HepG2 (cell line): ENCODE measurements at regions not wholly inside any gene's neighbourhood (a gene's known extent, or its start where the extent isn't known, plus 50 kb on each side); places are given as distances from the start of the nearest gene placed in this dataset.

Experiments
- ATAC-seq: fragments of 200-7000 bp; cut with Tn5 transposase; 3 replicates; pipeline ENCODE4 v1.9.1; 2020; ENCODE audit warnings: mild to moderate bottlenecking, moderate library complexity
- BruUV-seq: library from RNA; stranded (reverse); fragments of 400-500 nt; replicated peaks from 2 replicates; lab custom pipeline; 2021; lab: Mats Ljungman, UMichigan
- CTCF ChIA-PET: fragments of 300-600 bp; formaldehyde crosslinking; extraction: SDS; loops from one replicate; lab custom pipeline; 2021; ENCODE audit warnings: low total read pairs, inconsistent platforms, low intra/inter-chr PET ratio; lab: Yijun Ruan, JAX
- POLR2A ChIA-PET: fragments of 350-600 bp; sonication (Branson Sonifier 250); formaldehyde crosslinking; loops from one replicate; lab custom pipeline; 2020; ENCODE audit warnings: antibody characterized with exemption, inconsistent platforms; lab: Yijun Ruan, JAX
- DNase-seq: peaks from one replicate; pipeline ENCODE4 v3.0.0-alpha.2; 2015; ENCODE audit warnings: low spot score
- FAIRE-seq: peaks from 3 replicates; lab custom pipeline; 2011; peaks lifted over from hg19 to GRCh38; lab: Jason Lieb, UNC
- H2AFZ ChIP-seq: one replicate; pipeline ENCODE4 v1.6.1; 2011; ENCODE audit warnings: low read length, inconsistent platforms
- H3K27ac ChIP-seq: fragments of 300-600 bp; 3 replicates; pipeline ENCODE4 v1.8.0; 2011; ENCODE audit warnings: mixed run types, mild to moderate bottlenecking, mixed read lengths, low read length, inconsistent platforms; ENCODE audit not compliant: insufficient read depth; ENCODE audit errors: extremely low read length
- H3K27me3 ChIP-seq, 2 experiments: fragments of 200-600 bp in 1 of 2; 2 replicates in 1 of 2; 3 replicates in 1 of 2; pipeline versions ENCODE4 v1.6.0 to v1.8.0; 2011; ENCODE audit warnings: low read length in 2 of 2, mild to moderate bottlenecking in 2 of 2, moderate library complexity in 2 of 2, inconsistent platforms in 1 of 2; ENCODE audit not compliant: insufficient read depth in 2 of 2, control insufficient read depth in 1 of 2
- H3K36me3 ChIP-seq, 2 experiments: fragments of 200-600 bp in 1 of 2; replicated peaks in 1 of 2; 2 replicates in 1 of 2; 3 replicates in 1 of 2; pipeline versions ENCODE4 v1.5.1 to v1.8.0; 2011; ENCODE audit warnings: low read length in 2 of 2, inconsistent platforms in 1 of 2; ENCODE audit not compliant: insufficient read depth in 2 of 2, control insufficient read depth in 1 of 2
- H3K4me1 ChIP-seq: 2 replicates; pipeline ENCODE4 v1.5.1; 2012; ENCODE audit warnings: low read length, inconsistent platforms; ENCODE audit not compliant: insufficient read depth
- H3K4me2 ChIP-seq: 2 replicates; pipeline ENCODE4 v1.6.0; 2011; ENCODE audit warnings: low read depth, low read length, inconsistent platforms
- H3K4me3 ChIP-seq, 3 experiments: fragments of 200-600 bp in 1 of 3; sonication (generic), shearing (Covaris generic) in 1 of 3; replicated peaks in 1 of 3; 2 replicates each; pipeline ENCODE4 v1.5.1; 2011 to 2016; ENCODE audit warnings: low read length in 3 of 3, inconsistent platforms in 2 of 3, low read depth in 2 of 3, mild to moderate bottlenecking in 2 of 3, control low read depth in 1 of 3, mixed read lengths in 1 of 3; ENCODE audit not compliant: insufficient read depth in 1 of 3
- H3K79me2 ChIP-seq: one replicate; pipeline ENCODE4 v1.6.1; 2011; ENCODE audit warnings: low read length, inconsistent platforms; ENCODE audit not compliant: insufficient read depth
- H3K9ac ChIP-seq: 2 replicates; pipeline ENCODE4 v1.6.0; 2011; ENCODE audit warnings: mild to moderate bottlenecking, low read depth, low read length, inconsistent platforms; ENCODE audit not compliant: insufficient read depth
- H3K9me3 ChIP-seq: 2 replicates; pipeline ENCODE4 v1.5.1; 2012; ENCODE audit warnings: mild to moderate bottlenecking, low read length
- H4K20me1 ChIP-seq: 2 replicates; pipeline ENCODE4 v1.6.0; 2011; ENCODE audit warnings: inconsistent platforms, mild to moderate bottlenecking, low read length, moderate library complexity; ENCODE audit not compliant: insufficient read depth
- CEBPB ChIP-seq: IDR thresholded peaks from 2 replicates; pipeline ENCODE4 v1.6.1; 2011; ENCODE audit warnings: low read depth, low read length, improper control_type of control experiment, borderline replicate concordance
- RFXANK ChIP-seq: IDR thresholded peaks from 2 replicates; pipeline ENCODE4 v1.6.1; 2016
- SOX5 ChIP-seq: IDR thresholded peaks from 2 replicates; pipeline ENCODE4 v1.6.1; 2016; ENCODE audit warnings: borderline replicate concordance
- ZMYM2 ChIP-seq: sonication (generic); formaldehyde crosslinking; IDR thresholded peaks from 2 replicates; pipeline ENCODE4 v1.8.0; 2022; ENCODE audit warnings: mild to moderate bottlenecking, missing genetic modification reagents
- ZNF24 ChIP-seq: fragments of 450-650 bp; IDR thresholded peaks from 2 replicates; pipeline ENCODE4 v1.6.1; 2017; ENCODE audit warnings: antibody characterized with exemption, mild to moderate bottlenecking
- ZNF33A ChIP-seq: sonication (generic); formaldehyde crosslinking; IDR thresholded peaks from 2 replicates; pipeline ENCODE4 v1.5.1; 2020; ENCODE audit warnings: missing genetic modification reagents, mild to moderate bottlenecking, moderate library complexity, borderline replicate concordance
- WGBS: methylation state at CpG from one replicate; pipeline ENCODE4 v1.1.6; 2017; ENCODE audit warnings: low lambda C conversion rate; 5-methylcytosine and 5-hydroxymethylcytosine counted together
- in situ Hi-C: cut with HindIII; loops from 2 replicates; pipeline ENCODE4 v1.10.0; 2017; ENCODE audit warnings: low pct_unique_long_range_greater_than_20kb; ENCODE audit not compliant: extremely low pct_ligation_motif_present
- intact Hi-C: fragments of 100-400 bp; cut with micrococcal nuclease; formaldehyde crosslinking; loops from one replicate; pipeline ENCODE4 v1.10.0; 2022; ENCODE audit not compliant: unreplicated experiment
- TF ChIP-seq, protein P1 (sequence below): sonication (generic); formaldehyde crosslinking; IDR thresholded peaks from 2 replicates; pipeline ENCODE4 v1.4.0; 2020; ENCODE audit warnings: mild to moderate bottlenecking, missing genetic modification reagents
- TF ChIP-seq, protein P2 (sequence below), 2 experiments: sonication (generic) in 1 of 2; formaldehyde crosslinking in 1 of 2; IDR thresholded peaks; 2 replicates each; pipeline versions ENCODE4 v1.4.0 to v1.6.1; 2018 to 2020; ENCODE audit warnings: missing genetic modification reagents in 2 of 2, borderline replicate concordance in 1 of 2, low read depth in 1 of 2, mild to moderate bottlenecking in 1 of 2, missing biosample characterization in 1 of 2
- TF ChIP-seq, protein P3 (sequence below): sonication (generic); formaldehyde crosslinking; conservative IDR thresholded peaks from 2 replicates; pipeline ENCODE4 v1.4.0; 2020; ENCODE audit warnings: missing genetic modification reagents
- TF ChIP-seq, protein P4 (sequence below): sonication (generic); formaldehyde crosslinking; IDR thresholded peaks from 2 replicates; pipeline ENCODE4 v1.5.1; 2020; ENCODE audit warnings: missing genetic modification reagents, mild to moderate bottlenecking, borderline replicate concordance

DNA sequence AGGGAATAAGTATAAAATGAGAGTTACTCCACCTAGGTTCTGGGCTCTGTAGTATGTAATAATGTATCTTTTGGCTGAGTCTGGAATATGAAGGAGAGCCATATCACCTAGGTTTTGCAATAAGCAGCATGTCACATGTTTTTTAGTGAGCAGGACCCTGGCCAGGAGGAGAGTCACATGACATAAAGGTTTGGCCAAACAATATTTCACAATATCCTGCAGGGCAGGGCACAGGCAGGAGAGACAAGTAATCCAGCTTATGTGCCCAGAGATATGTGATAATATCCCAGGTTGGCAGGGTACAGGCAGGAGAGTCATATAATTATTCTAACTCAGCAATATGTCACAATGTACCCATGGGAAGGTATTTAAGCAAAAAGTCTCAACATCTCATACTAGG lies 1169.6 kb upstream of the AMELY start (continued):
- TF ChIP-seq, protein P1, sequence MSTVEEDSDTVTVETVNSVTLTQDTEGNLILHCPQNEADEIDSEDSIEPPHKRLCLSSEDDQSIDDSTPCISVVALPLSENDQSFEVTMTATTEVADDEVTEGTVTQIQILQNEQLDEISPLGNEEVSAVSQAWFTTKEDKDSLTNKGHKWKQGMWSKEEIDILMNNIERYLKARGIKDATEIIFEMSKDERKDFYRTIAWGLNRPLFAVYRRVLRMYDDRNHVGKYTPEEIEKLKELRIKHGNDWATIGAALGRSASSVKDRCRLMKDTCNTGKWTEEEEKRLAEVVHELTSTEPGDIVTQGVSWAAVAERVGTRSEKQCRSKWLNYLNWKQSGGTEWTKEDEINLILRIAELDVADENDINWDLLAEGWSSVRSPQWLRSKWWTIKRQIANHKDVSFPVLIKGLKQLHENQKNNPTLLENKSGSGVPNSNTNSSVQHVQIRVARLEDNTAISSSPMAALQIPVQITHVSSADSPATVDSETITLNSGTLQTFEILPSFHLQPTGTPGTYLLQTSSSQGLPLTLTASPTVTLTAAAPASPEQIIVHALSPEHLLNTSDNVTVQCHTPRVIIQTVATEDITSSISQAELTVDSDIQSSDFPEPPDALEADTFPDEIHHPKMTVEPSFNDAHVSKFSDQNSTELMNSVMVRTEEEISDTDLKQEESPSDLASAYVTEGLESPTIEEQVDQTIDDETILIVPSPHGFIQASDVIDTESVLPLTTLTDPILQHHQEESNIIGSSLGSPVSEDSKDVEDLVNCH (CRISPR knock-in tag): no peak

DNA sequence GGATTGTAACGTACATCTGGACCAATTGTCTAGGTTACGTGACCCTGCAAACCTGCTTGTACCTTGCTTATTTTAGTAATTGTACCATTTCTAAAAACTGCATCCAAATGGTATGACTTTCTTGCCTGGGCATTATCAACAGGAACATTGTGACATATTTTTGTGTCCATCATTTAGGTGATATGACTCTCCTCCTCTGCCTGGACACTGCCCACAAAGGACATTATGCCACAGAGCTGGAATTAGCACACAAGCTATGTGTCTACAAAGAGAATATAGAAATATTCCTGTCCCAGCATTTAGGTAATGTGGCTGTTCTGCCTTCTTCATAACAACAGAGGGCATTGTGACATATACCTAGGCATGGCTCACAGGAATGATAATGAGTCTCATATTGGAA lies 1153.7 kb upstream of the AMELY start:
- intact Hi-C loops: no loop called here
- no peaks in the 10 kb centered on the region for H3K27me3 ChIP-seq
- no peak overlapping the region for H3K4me2 ChIP-seq
- ATAC-seq: no peak
- no peaks in the 10 kb centered on the region for H3K4me1 ChIP-seq
- no peak for FAIRE-seq
- H3K9me3 ChIP-seq: peaks cover 27% of the 10 kb centered on the region
- H2AFZ ChIP-seq: no peak overlapping the region
- ChIA-PET POLR2A (no interaction called here), CTCF (no interaction called here)
- H3K36me3 ChIP-seq: no peaks in the 10 kb centered on the region
- 19% methylated on average over 2 of the region's 2 CpGs for WGBS
- H4K20me1 ChIP-seq: no peaks in the 10 kb centered on the region
- no peak overlapping the region for H3K4me3 ChIP-seq
- no peaks in the 10 kb centered on the region for H3K79me2 ChIP-seq
- no TSS peak for BruUV-seq
- no peak overlapping the region for H3K9ac ChIP-seq
- TF ChIP-seq, protein P2, sequence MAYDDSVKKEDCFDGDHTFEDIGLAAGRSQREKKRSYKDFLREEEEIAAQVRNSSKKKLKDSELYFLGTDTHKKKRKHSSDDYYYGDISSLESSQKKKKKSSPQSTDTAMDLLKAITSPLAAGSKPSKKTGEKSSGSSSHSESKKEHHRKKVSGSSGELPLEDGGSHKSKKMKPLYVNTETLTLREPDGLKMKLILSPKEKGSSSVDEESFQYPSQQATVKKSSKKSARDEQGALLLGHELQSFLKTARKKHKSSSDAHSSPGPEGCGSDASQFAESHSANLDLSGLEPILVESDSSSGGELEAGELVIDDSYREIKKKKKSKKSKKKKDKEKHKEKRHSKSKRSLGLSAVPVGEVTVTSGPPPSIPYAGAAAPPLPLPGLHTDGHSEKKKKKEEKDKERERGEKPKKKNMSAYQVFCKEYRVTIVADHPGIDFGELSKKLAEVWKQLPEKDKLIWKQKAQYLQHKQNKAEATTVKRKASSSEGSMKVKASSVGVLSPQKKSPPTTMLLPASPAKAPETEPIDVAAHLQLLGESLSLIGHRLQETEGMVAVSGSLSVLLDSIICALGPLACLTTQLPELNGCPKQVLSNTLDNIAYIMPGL (CRISPR knock-in tag; IDR thresholded peaks at IDR 0.05; ENCODE audit: borderline replicate concordance in 1 of 2, low read depth in 1 of 2): no peak
- TF ChIP-seq ZMYM2 (CRISPR knock-in tag) (no peak), ZNF24 (no peak), SOX5 (CRISPR knock-in tag) (no peak), CEBPB (no peak), RFXANK (no peak), ZNF33A (CRISPR knock-in tag) (no peak)
- TF ChIP-seq, protein P3, sequence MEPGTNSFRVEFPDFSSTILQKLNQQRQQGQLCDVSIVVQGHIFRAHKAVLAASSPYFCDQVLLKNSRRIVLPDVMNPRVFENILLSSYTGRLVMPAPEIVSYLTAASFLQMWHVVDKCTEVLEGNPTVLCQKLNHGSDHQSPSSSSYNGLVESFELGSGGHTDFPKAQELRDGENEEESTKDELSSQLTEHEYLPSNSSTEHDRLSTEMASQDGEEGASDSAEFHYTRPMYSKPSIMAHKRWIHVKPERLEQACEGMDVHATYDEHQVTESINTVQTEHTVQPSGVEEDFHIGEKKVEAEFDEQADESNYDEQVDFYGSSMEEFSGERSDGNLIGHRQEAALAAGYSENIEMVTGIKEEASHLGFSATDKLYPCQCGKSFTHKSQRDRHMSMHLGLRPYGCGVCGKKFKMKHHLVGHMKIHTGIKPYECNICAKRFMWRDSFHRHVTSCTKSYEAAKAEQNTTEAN (CRISPR knock-in tag): no peak
- TF ChIP-seq, protein P4, sequence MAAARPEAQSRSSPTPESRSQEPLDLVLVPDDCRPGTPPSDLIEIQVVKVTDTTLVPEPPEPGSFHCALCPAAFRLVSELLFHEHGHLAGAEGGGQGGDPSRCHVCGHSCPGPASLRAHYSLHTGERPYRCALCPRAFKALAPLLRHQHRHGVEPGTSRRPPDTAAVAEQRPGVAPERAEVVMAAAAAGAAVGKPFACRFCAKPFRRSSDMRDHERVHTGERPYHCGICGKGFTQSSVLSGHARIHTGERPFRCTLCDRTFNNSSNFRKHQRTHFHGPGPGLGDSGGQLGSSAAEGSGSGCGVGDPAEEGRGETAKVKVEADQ (CRISPR knock-in tag): no peak
- DNase-seq: no peak
- no peak overlapping the region for H3K27ac ChIP-seq
- in situ Hi-C loops: no loop called here
